ENCODE measurements at regions not wholly inside any gene's neighbourhood (a gene's known extent, or its start where the extent isn't known, plus 50 kb on each side); places are given as distances from the start of the nearest gene placed in this dataset.

DNA sequence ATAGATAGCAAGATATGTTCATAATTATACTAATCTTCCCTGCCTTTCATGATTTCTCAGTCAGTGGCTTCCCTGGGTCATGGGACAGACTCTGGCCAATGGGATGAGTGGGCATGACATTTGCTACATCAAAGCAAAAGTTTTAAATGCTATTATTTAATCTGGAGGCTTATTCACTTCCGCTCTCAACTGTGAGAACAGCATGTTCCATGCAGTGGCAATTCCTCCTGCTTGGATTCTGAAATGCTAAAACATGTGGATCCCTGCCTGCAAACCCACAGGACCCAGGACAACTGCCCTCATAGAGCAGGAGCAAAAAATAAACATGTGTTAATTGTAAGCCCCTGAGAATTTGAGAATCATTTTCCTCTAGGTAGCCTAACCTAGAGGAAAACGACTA, 1412.4 kb upstream of the CELF2 start:
- TF ChIP-seq EZH2phosphoT487 (IDR thresholded peaks at IDR 0.05; ENCODE audit: borderline replicate concordance), result no peak
- TF ChIP-seq CTCF (IDR thresholded peaks at IDR 0.05 in 2 of 3, conservative IDR thresholded peaks at IDR 0.05 in 1 of 3; ENCODE audit: borderline replicate concordance in 1 of 3, insufficient read depth in 1 of 3, low read depth in 2 of 3, low read length in 2 of 3), result no peak
- TF ChIP-seq, protein P1, sequence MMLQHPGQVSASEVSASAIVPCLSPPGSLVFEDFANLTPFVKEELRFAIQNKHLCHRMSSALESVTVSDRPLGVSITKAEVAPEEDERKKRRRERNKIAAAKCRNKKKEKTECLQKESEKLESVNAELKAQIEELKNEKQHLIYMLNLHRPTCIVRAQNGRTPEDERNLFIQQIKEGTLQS (IDR thresholded peaks at IDR 0.05), result no peak
- TF ChIP-seq, protein P2, sequence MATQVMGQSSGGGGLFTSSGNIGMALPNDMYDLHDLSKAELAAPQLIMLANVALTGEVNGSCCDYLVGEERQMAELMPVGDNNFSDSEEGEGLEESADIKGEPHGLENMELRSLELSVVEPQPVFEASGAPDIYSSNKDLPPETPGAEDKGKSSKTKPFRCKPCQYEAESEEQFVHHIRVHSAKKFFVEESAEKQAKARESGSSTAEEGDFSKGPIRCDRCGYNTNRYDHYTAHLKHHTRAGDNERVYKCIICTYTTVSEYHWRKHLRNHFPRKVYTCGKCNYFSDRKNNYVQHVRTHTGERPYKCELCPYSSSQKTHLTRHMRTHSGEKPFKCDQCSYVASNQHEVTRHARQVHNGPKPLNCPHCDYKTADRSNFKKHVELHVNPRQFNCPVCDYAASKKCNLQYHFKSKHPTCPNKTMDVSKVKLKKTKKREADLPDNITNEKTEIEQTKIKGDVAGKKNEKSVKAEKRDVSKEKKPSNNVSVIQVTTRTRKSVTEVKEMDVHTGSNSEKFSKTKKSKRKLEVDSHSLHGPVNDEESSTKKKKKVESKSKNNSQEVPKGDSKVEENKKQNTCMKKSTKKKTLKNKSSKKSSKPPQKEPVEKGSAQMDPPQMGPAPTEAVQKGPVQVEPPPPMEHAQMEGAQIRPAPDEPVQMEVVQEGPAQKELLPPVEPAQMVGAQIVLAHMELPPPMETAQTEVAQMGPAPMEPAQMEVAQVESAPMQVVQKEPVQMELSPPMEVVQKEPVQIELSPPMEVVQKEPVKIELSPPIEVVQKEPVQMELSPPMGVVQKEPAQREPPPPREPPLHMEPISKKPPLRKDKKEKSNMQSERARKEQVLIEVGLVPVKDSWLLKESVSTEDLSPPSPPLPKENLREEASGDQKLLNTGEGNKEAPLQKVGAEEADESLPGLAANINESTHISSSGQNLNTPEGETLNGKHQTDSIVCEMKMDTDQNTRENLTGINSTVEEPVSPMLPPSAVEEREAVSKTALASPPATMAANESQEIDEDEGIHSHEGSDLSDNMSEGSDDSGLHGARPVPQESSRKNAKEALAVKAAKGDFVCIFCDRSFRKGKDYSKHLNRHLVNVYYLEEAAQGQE (IDR thresholded peaks at IDR 0.05; ENCODE audit: low read depth), result no peak

Measured in HCT116 (cell line).